ELR (cell line): ENCODE measurements at regions not wholly inside any gene's neighbourhood (a gene's known extent, or its start where the extent isn't known, plus 50 kb on each side); places are given as distances from the start of the nearest gene placed in this dataset.
"Not testable (repeated sequence)": the region's sequence is repeated elsewhere in the genome, so short reads cannot be mapped to it uniquely, and the experiment has no call there.

Source experiments
- DNase-seq: peaks from one replicate; pipeline ENCODE4 v3.0.0-alpha.2; 2015; ENCODE audit warnings: low read depth

DNA sequence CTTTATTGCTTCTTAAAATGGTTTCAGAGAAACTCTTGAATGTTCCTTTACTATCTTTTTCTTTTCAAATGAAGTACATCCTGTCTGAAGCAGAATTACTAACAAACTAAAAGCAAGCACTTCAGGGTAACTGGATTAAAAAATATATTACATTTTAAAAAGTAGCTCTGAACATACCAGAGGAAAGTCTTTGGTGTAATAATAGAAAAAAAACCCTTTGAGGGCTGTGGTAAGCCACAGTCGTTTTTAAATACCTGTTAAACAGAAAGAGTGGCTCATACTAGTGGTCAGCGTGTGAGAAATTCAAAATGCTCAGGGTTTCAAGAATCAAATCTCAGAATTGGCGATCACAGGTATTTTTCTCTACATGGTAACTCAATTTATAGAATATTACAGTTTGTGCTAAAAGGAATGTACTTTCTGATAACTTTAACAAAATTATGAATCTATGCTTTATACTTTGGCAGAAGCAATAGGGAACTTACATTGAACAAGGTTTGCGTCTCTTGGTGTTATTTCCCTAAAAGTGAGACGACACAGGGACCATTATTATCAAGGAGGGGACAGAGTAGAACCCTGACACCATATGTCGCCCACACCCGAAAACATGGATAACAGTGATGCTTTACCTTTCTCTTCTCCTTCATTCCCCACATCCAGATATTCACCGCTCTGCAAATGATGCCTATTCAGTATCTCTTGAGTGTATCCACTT is 97.0 kb upstream of the DPH5 start:
- DNase-seq = no peak

DNA sequence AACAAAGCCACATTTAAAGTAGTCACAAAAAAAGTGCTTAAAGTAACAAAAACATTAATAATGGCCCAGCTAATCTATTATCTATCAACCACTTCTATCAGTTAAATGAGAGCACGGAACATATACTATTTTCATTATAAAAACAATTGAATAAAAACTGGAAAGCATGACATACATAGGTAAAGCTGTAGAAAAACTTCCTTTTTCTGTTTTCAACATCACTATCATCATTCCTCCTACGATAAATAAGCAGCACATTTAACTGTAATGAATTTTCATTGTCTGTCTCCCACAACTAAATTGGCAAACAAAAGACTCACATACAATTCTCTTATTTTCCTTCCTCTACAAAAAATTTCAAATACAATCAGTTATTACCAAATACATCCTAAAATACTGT is 96.4 kb upstream of the DPH5 start:
- no peak for DNase-seq

DNA sequence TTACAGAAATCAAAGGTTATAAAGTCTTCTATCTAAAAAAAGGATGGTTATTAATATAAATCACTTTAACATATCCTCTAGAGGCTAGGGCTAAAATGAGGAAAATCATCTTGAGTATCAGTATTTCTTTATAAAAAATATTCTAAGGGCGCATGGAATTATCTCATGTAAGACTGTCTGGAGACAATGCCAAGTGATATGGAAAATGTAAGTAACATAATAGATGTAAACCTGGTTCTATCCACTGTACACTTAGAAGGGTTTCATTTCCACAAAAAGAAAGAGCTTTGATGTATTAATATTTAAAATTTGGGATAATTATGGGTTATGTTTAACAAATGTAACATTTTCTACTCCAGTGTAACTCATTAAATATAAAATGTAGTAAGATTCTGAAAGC is 95.9 kb upstream of the DPH5 start:
- no peak for DNase-seq

- DNase-seq = peak; percentile 18
Observed at GRCh38 chr1:101120868-101121267, 95.3 kb upstream of the DPH5 start.

DNA sequence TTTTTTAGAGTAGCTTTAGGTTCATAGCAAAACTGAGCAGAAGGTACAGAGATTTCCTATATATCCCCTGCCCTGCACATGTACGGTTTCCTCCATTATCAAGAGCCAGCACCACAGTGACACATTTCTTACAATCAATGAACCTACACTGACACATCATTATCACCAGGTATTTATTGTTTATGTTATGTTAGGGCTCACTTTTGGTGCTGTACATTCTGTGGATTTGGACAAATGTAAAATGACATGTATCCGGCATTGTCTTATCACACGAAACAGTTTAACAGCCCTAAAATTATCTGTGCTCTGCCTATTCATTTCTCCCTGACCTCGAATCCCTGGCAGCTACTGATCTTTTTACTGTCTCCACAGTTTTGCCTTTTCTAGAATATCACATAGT is 93.7 kb upstream of the DPH5 start:
- no peak for DNase-seq

DNA sequence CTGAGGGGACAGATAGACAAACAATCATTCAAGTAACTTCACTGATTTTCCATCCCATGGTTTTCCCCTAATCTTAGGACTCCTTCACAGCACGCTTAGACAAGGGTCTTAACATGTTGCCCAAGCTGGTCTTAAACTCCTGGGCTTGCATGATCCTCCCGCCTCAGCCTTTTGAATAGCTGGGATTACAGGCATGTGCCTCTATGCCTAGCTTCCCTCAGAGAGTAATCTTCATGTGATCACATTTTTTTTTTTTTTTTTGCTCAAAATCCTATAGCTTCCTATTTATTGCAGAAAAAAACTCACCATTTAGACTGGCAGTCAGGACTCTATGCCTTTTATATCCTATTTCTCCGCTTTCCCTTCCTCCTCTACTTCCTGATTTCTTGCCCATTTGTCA is 90.4 kb upstream of the DPH5 start:
- no peak for DNase-seq

DNA sequence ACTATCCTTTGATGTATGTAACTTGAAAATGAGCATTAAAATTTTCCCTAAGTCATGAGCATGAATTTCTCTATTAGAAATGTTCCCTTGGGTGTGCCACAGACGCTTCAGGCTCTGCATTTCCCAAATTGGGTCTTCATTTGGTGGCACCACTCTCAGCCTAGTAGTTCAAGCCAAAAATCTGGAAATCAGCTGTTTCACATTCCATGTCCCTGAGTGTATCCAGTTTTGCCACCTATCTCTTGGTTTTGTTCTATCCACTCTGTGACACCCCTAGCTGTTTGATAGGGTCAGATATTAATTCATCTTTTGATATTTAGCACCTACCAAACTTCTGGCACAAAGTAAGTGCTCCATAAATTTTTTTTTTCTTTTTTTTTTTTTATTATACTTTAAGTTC is 89.5 kb upstream of the DPH5 start:
- no peak for DNase-seq

DNA sequence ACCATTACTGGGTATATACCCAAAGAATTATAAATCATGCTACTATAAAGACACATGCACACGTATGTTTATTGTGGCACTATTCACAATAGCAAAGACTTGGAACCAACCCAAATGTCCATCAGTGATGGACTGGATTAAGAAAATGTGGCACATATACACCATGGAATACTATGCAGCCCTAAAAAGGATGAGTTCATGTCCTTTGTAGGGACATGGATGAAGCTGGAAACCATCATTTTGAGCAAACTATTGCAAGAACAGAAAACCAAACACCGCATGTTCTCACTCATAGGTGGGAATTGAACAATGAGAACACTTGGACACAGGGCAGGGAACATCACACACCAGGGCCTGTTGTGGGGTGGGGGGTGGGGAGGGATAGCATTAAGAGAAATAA is 88.5 kb upstream of the DPH5 start:
- not testable (repeated sequence) for DNase-seq

- DNase-seq = no peak
Observed at GRCh38 chr1:101112051-101112780, 86.6 kb upstream of the DPH5 start.

GRCh38 chr1:101111461-101111860 is 85.9 kb upstream of the DPH5 start:
- DNase-seq = no peak

DNA sequence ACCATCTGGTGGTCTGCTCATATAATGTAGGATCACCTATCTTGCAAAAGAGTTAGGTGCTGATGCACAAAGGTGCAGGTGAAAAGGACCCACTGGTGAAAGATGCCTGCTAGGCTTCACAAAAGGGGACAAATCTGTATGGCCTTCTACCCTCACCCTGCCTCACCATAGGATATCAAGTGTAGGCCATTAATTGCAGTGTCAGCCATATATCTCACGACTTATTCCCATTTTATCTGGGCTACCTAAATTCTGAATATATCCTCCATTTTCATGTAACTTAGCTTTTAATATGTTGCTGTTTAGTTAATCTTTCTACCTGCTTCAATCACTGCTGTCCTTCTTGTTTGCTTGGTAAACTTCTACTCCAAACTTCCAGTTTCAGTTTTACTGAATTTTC is 84.2 kb upstream of the DPH5 start:
- DNase-seq = no peak

GRCh38 chr1:101108111-101108500 is 82.5 kb upstream of the DPH5 start:
- DNase-seq = no peak

GRCh38 chr1:101107496-101108110 is 82.0 kb upstream of the DPH5 start:
- no peak for DNase-seq

DNA sequence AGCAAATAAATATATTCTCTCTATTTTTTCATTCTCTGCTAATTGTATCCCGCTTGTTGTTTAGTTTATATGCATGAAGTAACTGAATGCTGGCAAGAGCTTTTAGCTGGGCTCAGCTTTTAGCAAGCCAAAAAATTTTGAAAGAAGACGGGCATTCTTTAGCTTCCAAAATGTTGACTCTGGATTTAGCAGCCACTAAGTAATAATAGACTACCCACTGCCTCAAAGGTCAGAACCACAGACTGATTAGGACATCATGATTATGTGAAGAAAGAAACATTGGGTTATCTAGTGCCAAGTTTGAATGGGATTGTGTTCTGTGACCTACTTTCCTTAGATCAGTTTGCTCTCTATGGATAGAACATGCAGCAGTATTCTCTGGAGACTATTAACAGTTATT is 80.3 kb upstream of the DPH5 start:
- no peak for DNase-seq

- no peak for DNase-seq
Observed at GRCh38 chr1:101102426-101103156, 77.0 kb upstream of the DPH5 start.

GRCh38 chr1:101101360-101101759 is 75.8 kb upstream of the DPH5 start:
- peak; percentile 70 for DNase-seq

- DNase-seq = no peak
Observed at GRCh38 chr1:101100674-101101073, 75.1 kb upstream of the DPH5 start.

DNA sequence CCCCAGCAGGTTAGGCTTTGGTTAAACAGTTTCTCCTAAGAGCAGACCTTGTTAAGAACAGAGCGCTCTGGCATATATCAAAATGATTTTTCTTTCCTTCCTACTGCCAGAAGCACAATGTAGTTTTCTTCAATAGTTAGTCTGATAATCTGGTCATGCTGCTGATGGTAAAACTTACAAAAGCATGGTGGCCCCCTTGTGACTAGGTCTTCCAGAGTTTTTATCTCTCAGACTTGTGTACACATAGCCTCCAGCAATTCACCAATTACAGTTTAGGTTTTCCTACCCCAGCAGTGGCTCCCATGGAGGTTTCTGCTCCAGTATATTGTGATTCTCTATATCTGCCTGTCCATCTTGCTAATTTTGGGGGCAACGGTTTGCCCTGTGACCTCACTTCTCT is 73.3 kb upstream of the DPH5 start:
- no peak for DNase-seq

GRCh38 chr1:101098327-101098726 is 72.7 kb upstream of the DPH5 start:
- no peak for DNase-seq

DNA sequence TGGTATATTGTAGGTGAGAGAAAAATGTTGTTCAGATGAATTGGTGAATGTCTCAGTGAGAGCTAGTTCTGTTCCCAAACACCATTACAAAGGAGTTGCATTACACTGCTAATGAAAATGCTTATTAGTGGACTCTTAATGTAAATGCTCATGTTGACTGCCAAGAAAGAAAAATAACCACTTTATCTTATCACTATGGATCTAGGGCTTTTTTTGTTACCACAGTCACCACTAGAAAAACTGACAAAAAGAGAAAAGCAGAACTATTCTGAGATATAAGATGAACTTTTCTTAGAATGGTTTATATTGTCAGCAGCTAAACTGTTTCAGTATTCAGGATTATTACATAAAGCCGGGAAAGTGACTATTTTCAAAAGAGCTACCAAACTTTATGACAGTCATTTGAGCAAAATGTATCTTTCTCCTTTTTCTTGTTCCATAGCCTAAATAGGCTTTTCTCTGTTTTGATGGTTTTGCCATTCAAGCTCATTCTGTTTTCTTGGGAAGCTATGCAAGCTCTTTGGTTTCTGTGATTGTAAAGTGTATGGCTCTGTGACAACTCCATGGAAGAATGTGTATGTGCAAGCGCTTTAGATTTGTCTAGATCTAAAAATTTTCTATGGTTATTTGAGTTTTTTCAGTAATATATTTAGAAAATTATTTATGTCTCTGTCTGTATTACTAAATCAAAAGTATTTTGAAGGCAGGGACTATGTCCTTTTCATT is 64.2 kb upstream of the DPH5 start:
- no peak for DNase-seq

DNA sequence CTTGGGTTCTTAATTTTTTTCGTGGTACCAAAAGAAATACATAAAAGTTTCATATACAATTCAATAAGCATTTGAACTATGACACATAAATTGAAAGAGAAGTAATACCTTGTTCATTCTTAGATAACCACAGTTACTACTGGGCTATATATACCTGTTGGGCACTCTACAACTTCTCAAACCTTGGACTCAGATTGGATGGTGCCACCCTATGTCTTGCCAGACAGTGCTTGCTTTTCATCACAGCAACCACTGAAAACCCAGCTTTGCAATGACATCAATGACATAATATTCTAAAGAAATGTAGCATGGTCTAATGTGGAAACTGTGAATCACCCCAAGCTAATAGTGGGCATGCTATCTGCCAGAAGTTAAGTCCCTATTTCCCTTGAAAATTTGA is 62.8 kb upstream of the DPH5 start:
- no peak for DNase-seq

DNA sequence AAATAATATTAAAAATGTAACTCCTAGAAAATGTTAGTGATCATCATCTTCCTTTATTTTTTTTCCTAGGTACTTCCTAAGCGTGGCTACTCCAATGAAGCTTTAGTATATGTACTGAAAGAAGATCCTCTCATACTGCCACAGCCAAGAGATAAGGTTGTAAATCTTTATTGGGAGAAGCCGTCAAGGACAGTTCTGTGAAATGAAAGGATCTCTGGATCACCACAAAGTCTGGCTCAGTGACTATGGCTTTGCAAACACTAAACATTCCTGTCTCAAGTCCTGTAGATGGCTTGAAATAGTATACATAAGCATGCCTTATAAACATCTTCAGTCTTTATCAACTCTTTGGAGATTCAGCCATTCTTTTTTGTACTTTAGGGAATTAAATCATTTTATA is 61.2 kb upstream of the DPH5 start:
- DNase-seq = no peak
